ENCODE measurements at regions not wholly inside any gene's neighbourhood (a gene's known extent, or its start where the extent isn't known, plus 50 kb on each side); places are given as distances from the start of the nearest gene placed in this dataset.
"Not testable (repeated sequence)": the region's sequence is repeated elsewhere in the genome, so short reads cannot be mapped to it uniquely, and the experiment has no call there.

DNA sequence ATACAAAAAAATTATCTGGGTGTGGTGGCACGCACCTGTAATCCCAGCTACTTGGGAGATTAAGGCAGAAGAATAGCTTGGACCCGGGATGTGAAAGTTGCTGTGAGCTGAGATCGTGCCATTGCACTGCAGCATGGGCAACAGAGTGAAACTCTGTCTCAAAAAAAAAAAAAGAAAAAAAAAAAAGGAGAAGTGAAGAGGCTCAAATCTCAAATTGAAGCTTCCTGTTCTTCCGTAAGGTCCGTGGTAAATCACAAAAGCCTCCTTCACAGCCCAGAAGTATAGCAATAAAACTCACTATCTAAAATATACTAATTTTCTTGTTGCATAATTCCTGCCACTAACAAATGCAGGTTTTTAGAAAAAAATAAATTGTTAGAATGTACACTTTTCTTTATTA is 498.2 kb upstream of the BRINP3 start:
- DNase-seq (ENCODE audit: low read depth), result no peak

DNA sequence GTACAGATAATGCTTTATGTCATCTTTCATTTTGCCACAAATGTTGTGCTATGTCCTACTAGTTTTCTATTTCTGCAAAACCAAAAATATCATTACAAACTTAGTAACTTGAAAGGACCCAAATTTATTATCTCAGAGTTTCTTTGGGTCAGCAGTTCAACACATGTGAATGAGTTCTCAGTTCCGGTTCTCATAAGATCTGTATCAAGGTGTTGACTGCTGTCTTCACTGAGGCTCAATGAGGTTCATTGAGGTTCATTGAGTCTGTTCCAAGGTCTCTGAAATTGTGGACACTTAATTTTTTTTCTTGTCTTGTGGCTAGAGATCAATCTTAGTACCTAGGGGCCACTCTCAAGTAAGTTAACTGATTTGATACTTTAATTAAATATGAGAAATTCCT is 525.1 kb upstream of the BRINP3 start:
- DNase-seq (ENCODE audit: low read depth), result no peak

DNA sequence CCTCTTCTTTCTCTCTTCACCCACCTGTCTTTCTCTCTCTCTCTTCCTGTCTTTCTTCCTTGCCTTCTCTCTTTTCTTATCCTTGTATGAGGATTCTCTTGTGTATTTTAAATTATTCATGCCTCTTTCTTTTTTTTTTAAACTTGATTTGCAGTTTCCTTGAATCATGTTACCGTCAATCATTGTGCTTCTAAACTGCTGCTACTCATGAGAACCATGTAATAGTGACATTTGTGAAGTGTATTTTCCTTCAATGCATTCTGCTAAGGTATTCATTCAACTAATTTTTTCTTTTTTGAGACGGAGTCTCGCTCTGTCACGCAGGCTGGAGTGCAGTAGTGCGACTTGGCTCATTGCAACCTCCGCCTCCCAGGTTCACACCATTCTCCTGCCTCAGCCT is 539.1 kb upstream of the BRINP3 start:
- DNase-seq (ENCODE audit: low read depth), result no peak

DNA sequence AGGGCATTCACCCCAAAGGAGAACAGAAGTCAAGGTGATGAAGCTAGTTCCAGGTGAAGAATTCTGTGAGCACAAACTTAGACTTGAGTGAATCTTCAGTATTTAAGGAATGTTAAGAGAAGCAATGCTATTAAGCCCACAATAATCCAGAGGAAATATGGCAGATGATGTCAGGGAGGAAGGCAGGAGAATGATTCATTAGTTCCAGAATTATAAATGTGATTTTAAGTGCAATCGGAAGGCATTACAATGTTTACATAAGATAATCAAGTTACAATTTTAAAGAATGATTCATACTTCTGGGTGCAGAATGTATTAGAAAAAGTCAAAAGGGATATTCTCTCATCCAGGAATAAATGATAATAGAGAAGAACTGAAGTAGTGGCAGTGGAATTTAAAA is 545.2 kb upstream of the BRINP3 start:
- no peak for DNase-seq (ENCODE audit: low read depth)

DNA sequence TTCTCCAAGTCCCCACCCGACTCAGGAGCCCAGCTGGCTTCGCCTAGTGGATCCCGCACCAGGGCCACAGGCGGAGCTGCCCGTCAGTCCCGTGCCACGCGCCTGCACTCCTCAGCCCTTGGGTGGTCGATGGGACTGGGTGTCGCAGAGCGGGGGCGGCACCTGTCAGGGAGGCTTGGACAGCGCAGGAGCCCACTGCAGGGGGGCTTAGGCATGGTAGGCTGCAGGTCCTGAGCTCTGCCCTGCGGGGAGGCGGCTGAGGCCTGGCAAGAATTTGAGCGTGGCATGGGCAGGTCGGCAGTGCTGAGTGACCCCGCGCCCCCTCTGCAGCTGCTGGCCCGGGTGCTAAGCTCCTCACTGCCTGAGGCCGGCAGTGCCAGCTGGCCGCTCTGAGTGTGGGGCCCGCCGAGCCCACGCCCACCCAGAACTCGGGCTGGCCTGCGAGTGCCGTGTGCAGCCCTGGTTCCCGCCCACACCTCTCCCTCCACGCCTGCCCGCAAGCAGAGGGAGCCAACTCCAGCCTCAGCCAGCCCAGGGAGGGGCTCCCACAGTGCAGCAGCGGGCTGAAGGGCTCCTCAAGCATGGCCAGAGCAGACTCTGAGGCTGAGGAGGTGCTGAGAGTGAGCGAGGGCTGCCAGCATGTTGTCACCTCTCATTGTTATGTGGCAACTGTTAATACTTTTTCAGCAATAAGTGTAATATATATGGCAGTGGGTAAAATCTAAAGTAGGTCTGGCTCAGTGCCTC is 548.4 kb upstream of the BRINP3 start:
- DNase-seq (ENCODE audit: low read depth), result no peak

DNA sequence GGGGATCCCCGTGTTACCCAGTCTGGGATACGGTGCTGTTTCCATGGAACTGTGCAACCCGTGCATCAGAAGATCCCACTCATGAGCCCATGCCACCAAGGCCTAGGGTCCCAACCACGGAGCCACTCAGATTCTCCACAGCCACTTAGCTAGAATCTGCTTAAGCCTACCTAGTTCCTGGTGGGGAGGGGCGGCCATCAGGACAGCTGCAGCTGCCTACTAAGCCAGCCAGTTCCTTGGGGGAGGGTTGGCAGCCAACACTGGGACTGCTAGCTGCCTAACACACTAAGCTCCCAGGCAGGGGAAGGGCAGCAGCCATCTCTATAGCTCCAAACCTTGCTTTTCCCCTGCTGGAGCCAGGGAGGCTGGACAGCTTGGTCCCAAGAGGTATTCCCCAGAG is 549.2 kb upstream of the BRINP3 start:
- DNase-seq (ENCODE audit: low read depth), result no peak

DNA sequence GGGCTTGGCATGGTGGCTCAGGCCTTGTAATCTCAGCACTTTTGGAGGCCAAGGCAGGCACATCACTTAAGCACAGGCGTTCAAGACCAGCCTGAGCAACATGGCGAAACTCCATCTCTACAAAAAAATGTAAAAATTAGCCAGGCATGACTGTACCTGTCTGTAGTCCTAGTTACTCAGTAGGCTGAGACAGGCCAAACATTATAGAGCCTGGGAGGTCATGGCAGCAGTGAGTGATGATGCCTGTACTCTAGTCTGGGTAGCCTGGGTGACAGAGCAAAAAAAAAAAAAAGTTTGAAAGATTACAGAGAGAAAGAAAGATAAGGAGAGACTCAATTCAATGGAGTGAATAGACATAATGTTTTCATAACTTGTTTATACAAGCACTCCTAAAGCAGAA is 556.5 kb upstream of the BRINP3 start:
- no peak for DNase-seq (ENCODE audit: low read depth)

DNA sequence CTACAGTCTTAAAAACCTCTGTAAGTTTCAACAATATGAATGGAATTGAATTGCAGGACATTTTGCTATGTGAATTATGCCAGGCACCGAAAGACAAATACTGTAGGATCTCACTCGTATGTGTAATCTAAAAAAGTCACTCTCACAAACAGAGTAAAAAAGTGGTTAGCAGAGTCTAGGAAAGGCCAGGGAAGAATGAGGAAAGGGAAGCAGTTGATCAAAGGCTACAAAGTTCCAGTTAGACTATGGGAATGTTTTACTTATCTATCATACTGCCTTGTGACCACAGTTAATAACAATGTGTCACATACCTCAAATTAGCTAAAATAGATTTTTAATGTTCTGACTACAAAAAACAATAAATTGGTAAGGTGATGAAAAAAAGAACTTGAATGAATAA is 565.4 kb upstream of the BRINP3 start:
- no peak for DNase-seq (ENCODE audit: low read depth)

DNA sequence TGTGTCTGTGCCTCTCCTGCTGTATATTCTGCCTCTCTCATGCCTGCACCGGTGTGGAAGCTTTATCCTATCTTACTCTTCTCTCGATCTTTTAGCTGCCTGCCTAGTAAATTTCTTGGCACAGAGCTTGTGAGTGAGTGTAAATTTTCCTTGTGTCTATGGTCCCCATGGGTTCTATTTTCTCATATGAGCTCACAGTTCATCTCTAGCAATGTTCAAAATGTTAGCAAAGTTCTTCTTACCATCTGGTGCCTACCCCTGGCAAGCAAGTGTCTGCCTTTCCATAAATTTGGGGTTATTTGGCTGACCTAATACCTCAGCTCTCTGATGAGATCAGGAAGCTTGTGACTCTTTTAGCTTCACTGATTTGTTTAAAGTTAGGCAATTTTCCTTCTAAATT is 572.1 kb upstream of the BRINP3 start:
- no peak for DNase-seq (ENCODE audit: low read depth)

DNA sequence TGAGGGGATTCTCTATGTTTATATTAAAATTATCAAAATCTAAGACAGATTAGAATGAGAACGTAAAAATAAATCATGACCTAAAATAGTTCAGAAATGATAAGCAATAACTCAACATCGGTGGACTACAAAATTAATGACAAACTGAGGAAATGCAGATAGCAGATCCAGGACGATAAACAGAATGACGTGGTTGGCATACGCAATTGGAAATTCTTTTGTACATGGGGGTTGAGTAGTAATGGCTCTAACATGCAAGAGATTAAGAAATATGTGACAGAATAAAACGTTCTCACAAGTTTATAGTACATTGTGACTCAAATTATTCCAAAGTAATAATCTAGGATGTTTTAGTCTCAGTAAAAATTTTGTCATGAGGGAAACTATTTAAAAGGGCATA is 575.2 kb upstream of the BRINP3 start:
- DNase-seq (ENCODE audit: low read depth), result no peak

DNA sequence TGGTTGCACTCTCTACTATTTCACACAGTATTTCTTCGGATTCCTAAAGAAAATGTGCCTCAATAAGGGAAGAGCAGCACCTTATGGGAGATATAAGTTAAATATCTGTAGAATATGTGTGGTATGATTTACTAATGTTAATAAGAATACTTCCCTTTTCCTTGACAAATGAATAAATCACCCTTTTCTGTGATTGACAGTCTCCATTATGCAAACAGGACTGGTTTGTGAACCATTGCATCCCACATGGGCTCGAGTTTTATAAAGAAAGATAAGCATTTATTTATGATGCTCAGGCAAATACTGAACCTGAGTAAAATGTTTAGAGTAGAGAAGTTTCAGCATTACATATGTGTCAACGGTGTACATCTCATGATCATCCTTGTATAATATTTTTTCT is 587.7 kb upstream of the BRINP3 start:
- no peak for DNase-seq (ENCODE audit: low read depth)

DNA sequence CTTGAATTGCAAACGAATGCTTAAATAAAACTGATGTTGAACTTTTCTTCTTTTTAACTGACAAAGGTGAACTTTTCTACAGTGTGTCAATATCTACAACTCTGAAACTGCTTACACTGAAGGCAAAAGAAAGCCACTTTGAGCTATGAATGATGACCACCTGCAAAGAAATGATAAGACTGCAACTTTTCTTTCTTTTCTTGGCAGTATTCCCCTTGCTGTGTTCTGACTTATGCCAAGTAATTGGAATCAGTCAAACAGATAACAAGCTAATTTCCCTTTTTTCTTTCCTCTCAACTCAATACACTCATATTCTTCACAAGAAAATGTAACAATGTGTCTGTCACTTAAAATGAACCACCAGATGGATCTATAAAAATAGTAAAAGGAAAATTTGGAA is 588.1 kb upstream of the BRINP3 start:
- DNase-seq (ENCODE audit: low read depth), result peak; percentile 7

DNA sequence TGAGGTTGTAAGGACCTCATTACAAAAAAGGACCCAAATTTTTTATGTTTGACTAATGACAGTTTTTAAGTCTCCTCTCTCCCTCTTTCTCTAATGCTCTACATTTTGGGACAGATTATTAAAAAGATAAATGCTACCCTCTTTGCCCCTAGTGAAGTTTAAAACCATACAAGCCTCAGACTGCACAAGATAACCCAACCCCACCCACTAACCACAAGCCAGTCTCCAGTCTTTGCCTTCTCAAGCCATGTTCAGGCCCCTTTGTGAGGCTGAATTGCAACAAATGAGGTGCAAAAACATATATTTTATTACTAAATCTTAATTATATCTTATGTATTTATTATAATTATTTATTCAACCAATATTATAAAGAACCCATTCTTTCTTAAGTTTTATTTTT is 597.2 kb upstream of the BRINP3 start:
- DNase-seq (ENCODE audit: low read depth), result peak; percentile 8

DNA sequence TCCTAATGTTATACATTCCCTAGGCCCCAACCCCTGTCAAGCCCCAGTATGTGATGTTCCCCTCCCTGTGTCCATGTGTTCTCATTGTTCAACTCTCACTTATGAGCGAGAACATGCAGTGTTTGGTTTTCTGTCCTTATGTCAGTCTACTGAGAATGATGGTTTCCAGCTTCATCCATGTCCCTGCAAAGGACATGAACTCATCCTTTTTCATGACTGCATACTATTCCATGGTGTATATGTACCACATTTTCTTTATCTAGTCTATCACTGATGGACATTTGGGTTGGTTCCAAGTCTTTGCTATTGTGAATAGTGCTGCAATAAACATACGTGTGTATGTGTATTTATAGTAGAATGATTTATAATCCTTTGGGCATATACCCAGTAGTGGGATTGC is 605.4 kb upstream of the BRINP3 start:
- not testable (repeated sequence) for DNase-seq (ENCODE audit: low read depth)

DNA sequence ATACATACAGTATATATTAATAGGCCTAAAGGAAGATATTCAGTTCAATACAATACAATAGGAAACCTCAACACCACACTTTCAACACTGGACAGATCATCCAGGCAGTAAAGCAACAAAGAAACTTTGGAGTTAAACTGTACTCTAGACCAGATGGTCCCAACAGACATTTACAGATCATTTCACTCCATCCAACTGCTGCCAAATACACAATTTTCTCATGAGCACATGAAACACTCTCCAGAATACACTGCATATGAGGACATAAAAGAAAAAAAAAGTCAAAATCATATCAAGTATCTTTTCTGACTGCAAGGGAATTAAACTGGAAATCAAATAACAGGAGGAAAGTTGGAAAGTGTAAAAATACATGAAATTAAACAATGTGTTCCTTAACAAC is 607.5 kb upstream of the BRINP3 start:
- no peak for DNase-seq (ENCODE audit: low read depth)

DNA sequence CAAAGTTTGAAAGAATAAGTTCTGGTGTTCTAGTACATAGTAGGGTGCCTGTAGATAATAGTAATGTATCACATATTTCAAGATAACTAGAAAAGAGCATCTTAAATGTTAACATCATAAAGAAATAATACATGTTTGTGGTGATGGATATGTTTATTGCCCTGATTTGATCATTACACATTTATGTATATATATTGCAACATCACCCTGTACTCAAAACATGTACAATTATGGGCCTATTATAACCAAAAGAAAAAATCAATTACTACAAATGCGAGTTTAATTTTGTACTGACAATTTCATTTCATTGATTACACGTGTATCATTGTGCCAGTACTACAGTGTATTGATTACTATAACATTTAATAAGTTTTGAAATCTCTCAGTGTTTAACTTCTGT is 609.2 kb upstream of the BRINP3 start:
- DNase-seq (ENCODE audit: low read depth), result no peak

DNA sequence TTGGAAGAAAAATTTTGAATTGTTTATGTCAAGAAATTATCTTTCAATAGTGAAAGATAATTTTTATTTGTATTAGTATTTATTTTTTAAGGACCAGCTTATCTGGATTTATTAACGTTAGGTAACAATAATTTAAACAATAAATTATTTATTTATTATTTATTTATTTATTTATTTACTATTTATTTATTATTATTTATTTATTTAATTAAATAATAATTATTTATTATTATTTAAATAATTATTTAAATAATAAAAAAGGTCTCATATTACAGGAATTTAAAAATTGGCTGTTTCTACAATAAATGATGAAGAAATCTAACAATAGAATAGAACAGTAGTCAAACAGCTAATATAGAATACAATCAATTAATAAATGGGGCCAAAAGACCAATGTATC is 618.7 kb upstream of the BRINP3 start:
- DNase-seq (ENCODE audit: low read depth), result no peak

DNA sequence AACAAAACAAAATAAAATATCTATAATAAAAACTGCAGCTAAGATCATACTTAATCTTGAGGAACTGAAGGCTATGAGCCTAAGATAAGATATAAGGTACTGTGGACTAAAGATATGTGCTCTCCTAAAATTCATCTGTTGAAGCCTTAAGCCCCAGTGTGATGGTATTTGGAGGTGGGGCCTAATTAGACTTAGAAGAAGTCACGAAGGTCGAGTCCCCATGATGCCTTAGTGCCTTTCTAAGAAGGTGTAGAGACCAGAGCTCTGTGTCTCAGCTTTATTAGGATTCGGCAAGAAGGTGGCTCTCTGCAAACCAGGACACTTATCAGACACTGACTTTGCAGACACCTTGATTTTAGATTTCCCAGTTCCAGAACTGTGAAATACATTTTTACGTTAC is 622.0 kb upstream of the BRINP3 start:
- DNase-seq (ENCODE audit: low read depth), result no peak

DNA sequence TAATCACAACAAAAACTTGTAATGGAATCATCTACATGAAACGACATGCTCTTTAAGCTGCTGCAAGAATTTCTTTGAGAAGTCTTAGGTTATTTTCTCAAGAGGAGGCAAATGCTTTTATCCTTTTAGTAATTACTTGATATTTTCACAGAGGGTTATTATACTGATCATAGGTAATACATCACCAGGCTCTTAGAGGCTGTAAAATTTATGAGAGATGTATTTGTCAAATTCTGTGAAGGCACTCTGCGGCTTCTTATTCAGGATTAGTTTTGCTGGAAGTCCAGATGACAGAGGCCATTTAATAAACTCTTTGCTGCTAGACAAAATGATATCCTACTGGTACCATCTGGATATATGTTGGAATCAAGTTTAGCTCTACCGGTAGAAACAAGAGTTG is 624.3 kb upstream of the BRINP3 start:
- DNase-seq (ENCODE audit: low read depth), result no peak

DNA sequence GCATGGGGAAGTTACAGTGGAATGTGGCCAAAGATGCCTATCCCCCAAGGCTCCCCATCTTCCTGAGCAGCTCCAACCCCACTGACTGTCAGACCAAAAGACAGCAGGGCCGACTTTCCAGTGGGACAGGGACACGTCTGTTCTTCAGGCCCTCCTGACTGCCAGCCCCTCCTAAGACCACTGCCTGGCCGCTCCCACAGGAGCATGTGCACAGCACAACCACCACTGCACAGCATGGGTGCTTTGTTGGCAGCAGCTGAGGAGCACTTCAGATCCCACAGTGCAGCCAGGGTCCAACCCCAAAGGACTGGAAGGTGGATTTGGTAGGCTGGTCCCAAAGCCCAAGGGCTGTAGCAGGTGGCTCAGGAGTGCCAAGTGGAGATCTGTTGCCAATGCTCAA is 648.3 kb upstream of the BRINP3 start:
- DNase-seq (ENCODE audit: low read depth), result no peak

DNA sequence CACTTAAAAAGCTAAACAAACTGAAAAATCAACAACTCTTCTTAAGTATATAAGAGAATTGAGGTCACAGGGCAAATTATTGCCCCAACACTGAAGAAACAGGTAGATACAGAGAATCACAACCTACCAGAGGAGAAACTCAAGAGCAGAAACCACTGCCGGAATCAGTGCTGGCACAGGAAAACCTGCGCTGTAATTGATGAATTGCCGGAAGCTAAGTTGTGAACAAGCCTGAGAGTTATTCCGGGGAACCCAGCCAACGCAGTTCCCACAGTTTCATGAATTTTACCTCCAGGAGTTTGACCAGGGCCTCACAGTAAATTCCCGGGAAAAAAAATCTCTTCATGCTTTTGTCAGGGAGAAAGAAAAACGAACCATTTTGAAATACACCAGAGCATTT is 657.1 kb upstream of the BRINP3 start:
- DNase-seq (ENCODE audit: low read depth), result no peak

DNA sequence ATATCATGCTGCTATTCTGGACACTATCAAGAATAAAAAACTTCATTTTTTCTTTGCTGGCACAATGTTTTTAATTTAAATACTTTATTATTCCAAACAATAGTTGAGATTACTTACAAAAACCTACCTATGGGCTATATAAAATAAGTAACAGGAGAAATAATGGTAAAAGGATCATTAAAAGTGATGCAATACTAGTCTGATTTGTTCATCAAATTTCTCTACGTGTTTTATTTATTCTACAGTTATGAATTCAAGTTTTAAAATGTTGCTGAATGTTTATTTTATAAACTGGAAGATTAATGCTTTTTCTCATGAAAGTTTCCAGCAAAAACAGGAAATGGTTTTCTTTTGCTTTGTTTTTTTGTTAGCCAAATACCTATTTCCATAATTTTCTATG is 662.4 kb upstream of the BRINP3 start:
- DNase-seq (ENCODE audit: low read depth), result no peak

DNA sequence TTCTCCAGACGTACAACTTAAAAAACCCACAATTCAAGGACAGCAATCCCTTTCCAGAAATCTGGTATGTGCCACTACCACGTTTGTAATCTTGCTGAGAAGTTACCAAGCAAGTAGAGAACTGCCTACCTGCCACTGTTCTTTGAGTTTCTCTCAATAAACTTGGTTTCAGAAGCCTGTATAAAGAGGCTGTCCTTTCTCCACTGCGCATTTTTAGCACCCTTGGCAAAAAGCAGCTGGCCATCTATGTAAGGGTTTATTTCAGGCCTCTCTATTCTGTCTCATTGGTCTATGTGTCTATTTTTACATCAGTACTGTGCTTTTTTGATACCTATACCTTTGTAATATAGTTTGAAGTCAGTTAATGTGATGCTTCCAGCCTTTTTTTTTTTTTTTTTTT is 665.1 kb upstream of the BRINP3 start:
- DNase-seq (ENCODE audit: low read depth), result no peak

DNA sequence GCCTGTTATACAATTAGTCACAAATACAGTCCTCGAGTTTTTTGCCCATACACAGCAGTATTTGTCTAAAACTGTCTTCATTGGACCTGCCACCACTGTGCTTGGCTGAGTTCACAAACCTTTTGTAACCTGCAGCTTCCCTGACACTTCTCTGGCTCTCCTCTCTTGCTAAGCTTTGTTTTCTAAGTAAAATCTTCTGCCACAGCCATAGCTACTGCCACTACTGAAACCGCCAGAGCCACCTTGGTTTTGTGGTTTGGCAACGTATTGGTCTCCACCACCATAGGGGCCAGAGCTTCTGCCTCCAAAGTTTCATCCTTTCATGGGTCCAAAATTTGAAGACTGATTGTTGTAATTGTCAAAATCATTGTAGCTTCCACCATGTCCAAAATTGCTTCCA is 668.2 kb upstream of the BRINP3 start:
- no peak for DNase-seq (ENCODE audit: low read depth)

DNA sequence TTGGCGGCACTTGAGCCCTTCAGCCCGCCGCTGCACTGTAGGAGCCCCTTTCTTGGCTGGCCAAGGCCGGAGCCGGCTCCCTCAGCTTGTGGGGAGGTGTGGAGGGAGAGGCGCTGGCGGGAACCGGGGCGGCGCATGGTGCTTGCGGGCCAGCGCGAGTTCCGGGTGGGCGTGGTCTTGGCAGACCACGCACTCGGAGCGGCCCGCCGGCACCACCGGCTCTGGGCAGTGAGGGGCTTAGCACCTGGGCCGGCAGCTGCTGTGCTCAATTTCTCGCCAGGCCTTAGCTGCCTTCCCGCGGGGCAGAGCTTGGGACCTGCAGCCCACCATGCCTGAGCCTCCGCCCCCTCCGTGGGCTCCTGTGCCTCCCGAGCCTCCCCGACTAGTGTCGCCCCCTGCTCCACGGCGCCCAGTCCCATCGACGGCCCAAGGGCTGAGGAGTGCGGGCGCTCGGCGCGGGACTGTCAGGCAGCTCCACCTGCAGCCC is 673.7 kb upstream of the BRINP3 start:
- DNase-seq (ENCODE audit: low read depth), result no peak

Measured in CMK (cell line).